HCT116 (cell line): ENCODE measurements at regions not wholly inside any gene's neighbourhood (a gene's known extent, or its start where the extent isn't known, plus 50 kb on each side); places are given as distances from the start of the nearest gene placed in this dataset.

Experiments
- ATAC-seq: fragments of 200-7000 bp; cut with Tn5 transposase; 2 replicates; pipeline ENCODE4 v1.9.1; 2020; ENCODE audit warnings: mild to moderate bottlenecking, moderate library complexity
- BruUV-seq: library from RNA; stranded (reverse); fragments of 400-500 nt; replicated peaks from 2 replicates; lab custom pipeline; 2021; lab: Mats Ljungman, UMichigan
- CTCF ChIA-PET: fragments of 300-600 bp; sonication (Branson Sonifier 250); formaldehyde crosslinking; loops from one replicate; lab custom pipeline; 2021; ENCODE audit warnings: antibody characterized with exemption; lab: Charles Lee
- POLR2A ChIA-PET: fragments of 300-600, 350-600 bp; sonication (Branson Sonifier 250); formaldehyde crosslinking; loops from one replicate; lab custom pipeline; 2021; ENCODE audit warnings: antibody characterized with exemption; lab: Charles Lee
- RAD21 ChIA-PET, 2 experiments: fragments of 300-600 bp; sonication (Branson Sonifier 250); formaldehyde crosslinking; loops; one replicate each; lab custom pipeline; 2023; ENCODE audit warnings: low total read pairs in 2 of 2; ENCODE audit not compliant: uncharacterized antibody in 2 of 2, unreplicated experiment in 2 of 2, low non-redundant PET in 1 of 2; lab: Charles Lee
- DNase-seq: peaks from one replicate; pipeline ENCODE4 v3.0.0-alpha.2; 2010; ENCODE audit warnings: low read depth, low spot score
- H2AFZ ChIP-seq: fragments of 200-600 bp; shearing (Covaris generic), sonication (generic); 2 replicates; pipeline ENCODE4 v1.6.1; 2017; ENCODE audit warnings: low read depth, mixed run types, mixed read lengths, antibody characterized with exemption, low read length; ENCODE audit not compliant: poor library complexity, severe bottlenecking
- H3K27ac ChIP-seq: 2 replicates; pipeline ENCODE4 v1.5.1; 2012; ENCODE audit warnings: low read depth, low read length
- H3K27me3 ChIP-seq: fragments of 200-600 bp; sonication (generic); 2 replicates; pipeline ENCODE4 v1.6.1; 2016; ENCODE audit warnings: mixed run types, low read length, mixed read lengths; ENCODE audit not compliant: insufficient read depth
- H3K36me3 ChIP-seq, 2 experiments: fragments of 200-500 bp in 1 of 2; fragments of 200-600 bp in 1 of 2; sonication (Bioruptor generic) in 1 of 2; sonication (generic) in 1 of 2; 2 replicates each; pipeline versions ENCODE4 v1.5.1 to v1.6.1; 2014 to 2016; ENCODE audit warnings: low read length in 2 of 2, inconsistent platforms in 1 of 2, mixed read lengths in 1 of 2, mixed run types in 1 of 2; ENCODE audit not compliant: insufficient read depth in 2 of 2, control insufficient read depth in 1 of 2
- H3K4me1 ChIP-seq, 2 experiments: fragments of 200-600 bp in 1 of 2; sonication (generic) in 1 of 2; 2 replicates each; pipeline versions ENCODE4 v1.5.1 to v1.6.1; 2012 to 2017; ENCODE audit warnings: low read length in 2 of 2, inconsistent platforms in 1 of 2, mild to moderate bottlenecking in 1 of 2, mixed read lengths in 1 of 2, mixed run types in 1 of 2, moderate library complexity in 1 of 2; ENCODE audit not compliant: insufficient read depth in 2 of 2, control insufficient read depth in 1 of 2
- H3K4me2 ChIP-seq: fragments of 200-600 bp; sonication (generic); 2 replicates; pipeline ENCODE4 v1.6.1; 2017; ENCODE audit warnings: mixed run types, low read length, mixed read lengths
- H3K4me3 ChIP-seq, 2 experiments: fragments of 200-600 bp in 1 of 2; sonication (generic) in 1 of 2; replicated peaks in 1 of 2; 2 replicates each; pipeline ENCODE4 v1.5.1; 2011 to 2016; ENCODE audit warnings: low read length in 2 of 2, control low read depth in 1 of 2, low read depth in 1 of 2, mild to moderate bottlenecking in 1 of 2, mixed read lengths in 1 of 2, mixed run types in 1 of 2
- H3K79me2 ChIP-seq: fragments of 200-600 bp; sonication (generic); 2 replicates; pipeline ENCODE4 v1.6.1; 2017; ENCODE audit warnings: mild to moderate bottlenecking, mixed run types, low read length, moderate library complexity, mixed read lengths; ENCODE audit not compliant: insufficient read depth
- H3K9ac ChIP-seq: fragments of 200-600 bp; sonication (generic); 2 replicates; pipeline ENCODE4 v1.6.1; 2016; ENCODE audit warnings: low read length, mixed read lengths
- H3K9me2 ChIP-seq: fragments of 200-600 bp; sonication (generic), shearing (Covaris generic); 2 replicates; pipeline ENCODE4 v1.6.1; 2017; ENCODE audit warnings: mixed run types, mild to moderate bottlenecking, moderate library complexity; ENCODE audit not compliant: insufficient read depth
- H3K9me3 ChIP-seq, 2 experiments: fragments of 200-500 bp in 1 of 2; fragments of 200-600 bp in 1 of 2; sonication (Bioruptor generic) in 1 of 2; sonication (generic) in 1 of 2; 2 replicates each; pipeline ENCODE4 v1.6.1; 2014 to 2017; ENCODE audit warnings: low read length in 2 of 2, mixed read lengths in 2 of 2, inconsistent platforms in 1 of 2, low read depth in 1 of 2, mild to moderate bottlenecking in 1 of 2, mixed run types in 1 of 2, moderate library complexity in 1 of 2; ENCODE audit not compliant: control insufficient read depth in 1 of 2, insufficient read depth in 1 of 2
- H4K20me1 ChIP-seq: fragments of 200-600 bp; sonication (generic), shearing (Covaris generic); 2 replicates; pipeline ENCODE4 v1.6.1; 2017; ENCODE audit warnings: mixed run types, mild to moderate bottlenecking, moderate library complexity; ENCODE audit not compliant: insufficient read depth
- CBX3 ChIP-seq: IDR thresholded peaks from 2 replicates; pipeline ENCODE4 v1.6.1; 2012; ENCODE audit warnings: low read depth
- CEBPB ChIP-seq: IDR thresholded peaks from 2 replicates; pipeline ENCODE4 v1.6.1; 2012; ENCODE audit warnings: low read depth
- ELF1 ChIP-seq: IDR thresholded peaks from 2 replicates; pipeline ENCODE4 v1.6.1; 2012; ENCODE audit warnings: low read depth, borderline replicate concordance
- EZH2 ChIP-seq: fragments of 200-600 bp; sonication (generic); IDR thresholded peaks from 2 replicates; pipeline ENCODE4 v1.6.1; 2017; ENCODE audit warnings: antibody characterized with exemption, mixed run types
- EZH2phosphoT487 ChIP-seq: fragments of 200-600 bp; IDR thresholded peaks from 2 replicates; pipeline ENCODE4 v1.6.1; 2018; ENCODE audit warnings: antibody characterized with exemption, borderline replicate concordance
- JUND ChIP-seq: IDR thresholded peaks from 2 replicates; pipeline ENCODE4 v1.6.1; 2012
- POLR2AphosphoS5 ChIP-seq: IDR thresholded peaks from 2 replicates; pipeline ENCODE4 v1.6.1; 2011; ENCODE audit warnings: mild to moderate bottlenecking, low read depth, low read length, moderate library complexity
- RAD21 ChIP-seq: IDR thresholded peaks from 2 replicates; pipeline ENCODE4 v1.6.1; 2012; ENCODE audit warnings: low read depth, mild to moderate bottlenecking
- SP1 ChIP-seq: IDR thresholded peaks from 2 replicates; pipeline ENCODE4 v1.6.1; 2012; ENCODE audit warnings: low read depth
- ZFX ChIP-seq: fragments of 450-650 bp; IDR thresholded peaks from 2 replicates; pipeline ENCODE4 v1.6.1; 2017
- ZNF274 ChIP-seq: fragments of 200-500 bp; sonication (Bioruptor generic); IDR thresholded peaks from 2 replicates; pipeline ENCODE4 v1.6.1; 2014; ENCODE audit warnings: mild to moderate bottlenecking, low read depth, low read length, inconsistent platforms
- intact Hi-C: fragments of 100-400 bp; cut with micrococcal nuclease; formaldehyde crosslinking; loops from 2 replicates; pipeline ENCODE4 v1.10.0; 2022
- TF ChIP-seq, protein P1 (sequence below), 3 experiments: fragments of 200-600 bp in 1 of 3; sonication (generic) in 1 of 3; IDR thresholded peaks in 2 of 3; conservative IDR thresholded peaks in 1 of 3; 2 replicates each; pipeline ENCODE4 v1.5.1; 2012 to 2017; ENCODE audit warnings: low read depth in 2 of 3, low read length in 2 of 3, antibody characterized with exemption in 1 of 3, borderline replicate concordance in 1 of 3, control low read depth in 1 of 3, mild to moderate bottlenecking in 1 of 3, mixed read lengths in 1 of 3, mixed run types in 1 of 3, moderate library complexity in 1 of 3; ENCODE audit not compliant: insufficient read depth in 1 of 3
- TF ChIP-seq, protein P2 (sequence below): IDR thresholded peaks from 2 replicates; pipeline ENCODE4 v1.6.1; 2011; ENCODE audit warnings: mild to moderate bottlenecking, low read length, moderate library complexity; ENCODE audit not compliant: insufficient replicate concordance; ENCODE audit errors: extremely low read depth

DNA sequence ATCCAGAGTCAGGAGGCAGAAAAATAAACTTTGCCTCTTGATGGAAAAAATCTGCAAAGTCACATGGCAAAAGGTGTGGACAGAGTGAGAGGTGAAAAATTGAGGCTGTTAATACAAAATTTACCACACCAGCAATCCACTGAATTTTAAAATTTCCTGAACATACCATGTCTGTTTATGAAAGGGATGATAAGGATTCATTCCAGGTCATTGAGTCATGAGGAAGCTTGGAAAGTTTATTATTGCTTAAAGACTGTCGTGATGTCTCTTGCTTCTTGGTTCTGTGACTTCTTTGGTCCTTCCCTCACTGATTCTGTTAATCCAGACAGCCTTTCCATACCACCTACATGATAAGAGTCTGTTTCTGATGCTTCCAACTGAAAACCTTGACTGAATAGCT lies 73.2 kb downstream of the TTC6 start (continued):
- TF ChIP-seq SP1 (no peak), CEBPB (no peak), ZNF274 (no peak), CBX3 (no peak), RAD21 (no peak), EZH2phosphoT487 (no peak), ZFX (no peak)

DNA sequence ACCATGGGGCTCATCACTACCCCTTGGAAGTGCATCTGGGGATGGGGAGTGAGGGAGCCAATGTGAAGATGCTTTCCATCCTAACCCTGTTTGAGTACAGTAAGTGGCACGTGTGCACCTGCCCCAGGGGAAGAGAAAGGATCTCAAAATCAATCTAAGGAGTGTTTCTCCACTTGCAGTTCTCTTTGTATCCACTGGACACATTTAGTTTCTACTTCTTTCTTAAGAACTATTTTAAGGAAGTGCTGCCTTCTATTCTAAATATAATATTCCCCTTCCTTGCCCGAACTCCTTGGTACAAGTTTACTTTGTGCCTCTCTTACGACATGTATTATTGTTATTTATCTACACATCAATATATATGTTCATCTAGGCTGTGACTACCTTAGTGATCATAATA lies 73.8 kb downstream of the TTC6 start:
- ChIA-PET POLR2A (no interaction called here), RAD21 (no interaction called here), CTCF (no interaction called here)
- Histone ChIP-seq H3K4me1 (no peaks in the 10 kb centered on the region), H3K27ac (no peak overlapping the region), H3K36me3 (no peaks in the 10 kb centered on the region), H3K79me2 (no peaks in the 10 kb centered on the region), H3K9me3 (no peaks in the 10 kb centered on the region), H3K9me2 (no peaks in the 10 kb centered on the region), H3K4me2 (no peak overlapping the region), H3K4me3 (no peak overlapping the region), H4K20me1 (no peaks in the 10 kb centered on the region), H3K27me3 (no peaks in the 10 kb centered on the region), H3K9ac (no peak overlapping the region), H2AFZ (no peak overlapping the region)
- DNase-seq (peak; percentile 2), ATAC-seq (peak; percentile 44; the same call in 1 of the 2 replicates)
- no TSS peak for BruUV-seq
- intact Hi-C loops: no loop called here
- TF ChIP-seq JUND (no peak), POLR2AphosphoS5 (no peak), ELF1 (no peak), EZH2 (no peak)
- TF ChIP-seq, protein P1, sequence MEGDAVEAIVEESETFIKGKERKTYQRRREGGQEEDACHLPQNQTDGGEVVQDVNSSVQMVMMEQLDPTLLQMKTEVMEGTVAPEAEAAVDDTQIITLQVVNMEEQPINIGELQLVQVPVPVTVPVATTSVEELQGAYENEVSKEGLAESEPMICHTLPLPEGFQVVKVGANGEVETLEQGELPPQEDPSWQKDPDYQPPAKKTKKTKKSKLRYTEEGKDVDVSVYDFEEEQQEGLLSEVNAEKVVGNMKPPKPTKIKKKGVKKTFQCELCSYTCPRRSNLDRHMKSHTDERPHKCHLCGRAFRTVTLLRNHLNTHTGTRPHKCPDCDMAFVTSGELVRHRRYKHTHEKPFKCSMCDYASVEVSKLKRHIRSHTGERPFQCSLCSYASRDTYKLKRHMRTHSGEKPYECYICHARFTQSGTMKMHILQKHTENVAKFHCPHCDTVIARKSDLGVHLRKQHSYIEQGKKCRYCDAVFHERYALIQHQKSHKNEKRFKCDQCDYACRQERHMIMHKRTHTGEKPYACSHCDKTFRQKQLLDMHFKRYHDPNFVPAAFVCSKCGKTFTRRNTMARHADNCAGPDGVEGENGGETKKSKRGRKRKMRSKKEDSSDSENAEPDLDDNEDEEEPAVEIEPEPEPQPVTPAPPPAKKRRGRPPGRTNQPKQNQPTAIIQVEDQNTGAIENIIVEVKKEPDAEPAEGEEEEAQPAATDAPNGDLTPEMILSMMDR (IDR thresholded peaks at IDR 0.05 in 2 of 3, conservative IDR thresholded peaks at IDR 0.05 in 1 of 3; ENCODE audit: borderline replicate concordance in 1 of 3, insufficient read depth in 1 of 3, low read depth in 2 of 3, low read length in 2 of 3): peak in 1 of 3 experiments; percentile 27; a peak in 1 of 6 replicates
- TF ChIP-seq, protein P2, sequence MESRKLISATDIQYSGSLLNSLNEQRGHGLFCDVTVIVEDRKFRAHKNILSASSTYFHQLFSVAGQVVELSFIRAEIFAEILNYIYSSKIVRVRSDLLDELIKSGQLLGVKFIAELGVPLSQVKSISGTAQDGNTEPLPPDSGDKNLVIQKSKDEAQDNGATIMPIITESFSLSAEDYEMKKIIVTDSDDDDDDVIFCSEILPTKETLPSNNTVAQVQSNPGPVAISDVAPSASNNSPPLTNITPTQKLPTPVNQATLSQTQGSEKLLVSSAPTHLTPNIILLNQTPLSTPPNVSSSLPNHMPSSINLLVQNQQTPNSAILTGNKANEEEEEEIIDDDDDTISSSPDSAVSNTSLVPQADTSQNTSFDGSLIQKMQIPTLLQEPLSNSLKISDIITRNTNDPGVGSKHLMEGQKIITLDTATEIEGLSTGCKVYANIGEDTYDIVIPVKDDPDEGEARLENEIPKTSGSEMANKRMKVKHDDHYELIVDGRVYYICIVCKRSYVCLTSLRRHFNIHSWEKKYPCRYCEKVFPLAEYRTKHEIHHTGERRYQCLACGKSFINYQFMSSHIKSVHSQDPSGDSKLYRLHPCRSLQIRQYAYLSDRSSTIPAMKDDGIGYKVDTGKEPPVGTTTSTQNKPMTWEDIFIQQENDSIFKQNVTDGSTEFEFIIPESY: no peak
